IPS-11a (cell line): ENCODE measurements at regions not wholly inside any gene's neighbourhood (a gene's known extent, or its start where the extent isn't known, plus 50 kb on each side); places are given as distances from the start of the nearest gene placed in this dataset.

Experiments used
- H3K4me3 ChIP-seq: one replicate; pipeline ENCODE4 v1.5.1; 2013; ENCODE audit warnings: low read depth, low read length, control low read depth

GRCh38 chr3:187899246-187899645 is 154.0 kb upstream of the BCL6 start:
- no peak overlapping the region for H3K4me3 ChIP-seq

- no peak overlapping the region for H3K4me3 ChIP-seq
Measured at GRCh38 chr3:187900993-187901755, 155.9 kb upstream of the BCL6 start.

- H3K4me3 ChIP-seq: no peak overlapping the region
Measured at GRCh38 chr3:187902041-187902471, 156.8 kb upstream of the BCL6 start.

GRCh38 chr3:187902936-187903335 is 157.7 kb upstream of the BCL6 start:
- H3K4me3 ChIP-seq: no peak overlapping the region

- H3K4me3 ChIP-seq: no peak overlapping the region
Measured at GRCh38 chr3:187903697-187904096, 158.4 kb upstream of the BCL6 start.

- no peak overlapping the region for H3K4me3 ChIP-seq
Measured at GRCh38 chr3:187906416-187906815, 161.1 kb upstream of the BCL6 start.

- no peak overlapping the region for H3K4me3 ChIP-seq
Measured at GRCh38 chr3:187906920-187907319, 161.7 kb upstream of the BCL6 start.

- no peak overlapping the region for H3K4me3 ChIP-seq
Measured at GRCh38 chr3:187909866-187910265, 164.6 kb upstream of the BCL6 start.

- H3K4me3 ChIP-seq: no peak overlapping the region
Measured at GRCh38 chr3:187912007-187912406, 166.7 kb upstream of the BCL6 start.

GRCh38 chr3:187913617-187914033 is 168.4 kb upstream of the BCL6 start:
- no peak overlapping the region for H3K4me3 ChIP-seq

GRCh38 chr3:187914231-187914630 is 169.0 kb upstream of the BCL6 start:
- H3K4me3 ChIP-seq: no peak overlapping the region

- H3K4me3 ChIP-seq: no peak overlapping the region
Measured at GRCh38 chr3:187916072-187916471, 170.8 kb upstream of the BCL6 start.

GRCh38 chr3:187918081-187918644 is 172.9 kb upstream of the BCL6 start:
- H3K4me3 ChIP-seq: no peak overlapping the region

GRCh38 chr3:187919048-187919447 is 173.8 kb upstream of the BCL6 start:
- H3K4me3 ChIP-seq: no peak overlapping the region

- no peak overlapping the region for H3K4me3 ChIP-seq
Measured at GRCh38 chr3:187919544-187919943, 174.3 kb upstream of the BCL6 start.

GRCh38 chr3:187920030-187920429 is 174.8 kb upstream of the BCL6 start:
- H3K4me3 ChIP-seq: no peak overlapping the region

- no peak overlapping the region for H3K4me3 ChIP-seq
Measured at GRCh38 chr3:187920913-187921312, 175.6 kb upstream of the BCL6 start.

GRCh38 chr3:187921391-187922074 is 176.3 kb upstream of the BCL6 start:
- H3K4me3 ChIP-seq: no peak overlapping the region

- H3K4me3 ChIP-seq: no peak overlapping the region
Measured at GRCh38 chr3:187922704-187923416, 177.6 kb upstream of the BCL6 start.

- no peak overlapping the region for H3K4me3 ChIP-seq
Measured at GRCh38 chr3:187924651-187925050, 179.4 kb upstream of the BCL6 start.

GRCh38 chr3:187925326-187925725 is 180.1 kb upstream of the BCL6 start:
- no peak overlapping the region for H3K4me3 ChIP-seq
